Breast epithelium (tissue), 4 donors: ENCODE measurements at regions not wholly inside any gene's neighbourhood (a gene's known extent, or its start where the extent isn't known, plus 50 kb on each side); places are given as distances from the start of the nearest gene placed in this dataset.
"Not testable (repeated sequence)": the region's sequence is repeated elsewhere in the genome, so short reads cannot be mapped to it uniquely, and the experiment has no call there.

Experiments
- DNase-seq, 2 donors: peaks; one replicate each; pipeline ENCODE4 v3.0.0-alpha.2; 2019; ENCODE audit warnings: low spot score in 2 of 2
- H3K27ac ChIP-seq, 2 donors: fragments of 200-600 bp; sonication (generic) in 1 of 2; one replicate each; pipeline ENCODE4 v1.5.1; 2016 to 2019; ENCODE audit warnings: mild to moderate bottlenecking in 1 of 2
- H3K27me3 ChIP-seq, 2 donors: fragments of 200-600 bp; sonication (generic) in 1 of 2; one replicate each; pipeline versions ENCODE4 v1.5.1 to v1.6.0; 2017 to 2019; ENCODE audit warnings: control low read depth in 1 of 2, mild to moderate bottlenecking in 1 of 2
- H3K36me3 ChIP-seq: fragments of 200-600 bp; one replicate; pipeline ENCODE4 v1.5.1; 2019
- H3K4me1 ChIP-seq, 2 donors: fragments of 200-600 bp; sonication (generic); one replicate each; pipeline ENCODE4 v1.5.1; 2016 to 2019; ENCODE audit warnings: control low read depth in 1 of 2
- H3K4me3 ChIP-seq, 3 donors: fragments of 200-600 bp; sonication (generic); 1 replicate in 2 of 3; 2 replicates in 1 of 3; pipeline ENCODE4 v1.5.1; 2016 to 2019; ENCODE audit warnings: mild to moderate bottlenecking in 3 of 3, moderate library complexity in 2 of 3
- H3K9me3 ChIP-seq, 2 donors: fragments of 200-600 bp; sonication (generic) in 1 of 2; one replicate each; pipeline ENCODE4 v1.5.1; 2016 to 2019; ENCODE audit warnings: control low read depth in 1 of 2
- CTCF ChIP-seq, 3 donors: fragments of 450-650 bp; IDR thresholded peaks; one replicate each; pipeline ENCODE4 v1.5.1; 2016 to 2017; ENCODE audit warnings: antibody characterized with exemption in 3 of 3, mild to moderate bottlenecking in 3 of 3, moderate library complexity in 3 of 3
- POLR2A ChIP-seq: fragments of 450-650 bp; IDR thresholded peaks from one replicate; pipeline ENCODE4 v1.6.1; 2016; ENCODE audit warnings: antibody characterized with exemption, mild to moderate bottlenecking, moderate library complexity
- POLR2AphosphoS5 ChIP-seq, 3 donors: sonication (generic); formaldehyde crosslinking; IDR thresholded peaks; one replicate each; pipeline ENCODE4 v1.6.1; 2017; ENCODE audit warnings: antibody characterized with exemption in 3 of 3
- intact Hi-C: fragments of 100-400 bp; cut with DNase I; formaldehyde crosslinking; loops from one replicate; pipeline ENCODE4 v1.15.1; 2023; ENCODE audit warnings: low total_unique reads

- intact Hi-C loops, result no loop called here
- TF ChIP-seq CTCF (IDR thresholded peaks at IDR 0.05), result no peak
- TF ChIP-seq POLR2A, result no peak
- TF ChIP-seq POLR2AphosphoS5 (IDR thresholded peaks at IDR 0.05), result no peak
- H3K4me3 ChIP-seq, result no peak overlapping the region
- H3K27me3 ChIP-seq, result no peaks in the 10 kb centered on the region
- H3K27ac ChIP-seq, result no peak overlapping the region
- no peaks in the 10 kb centered on the region for H3K36me3 ChIP-seq
- H3K4me1 ChIP-seq, result no peaks in the 10 kb centered on the region
- DNase-seq, result no peak
- H3K9me3 ChIP-seq, result no peaks in the 10 kb centered on the region
Measured at GRCh38 chr6:144955859-144956258, 670.7 kb downstream of the UTRN start.

GRCh38 chr6:144956697-144957096, 671.6 kb downstream of the UTRN start:
- H3K9me3 ChIP-seq, H3K27me3 ChIP-seq, DNase-seq, H3K27ac ChIP-seq, H3K4me1 ChIP-seq, intact Hi-C loops, H3K36me3 ChIP-seq, H3K4me3 ChIP-seq: not testable (repeated sequence)

- no peaks in the 10 kb centered on the region for H3K36me3 ChIP-seq
- H3K9me3 ChIP-seq, result no peaks in the 10 kb centered on the region
- TF ChIP-seq POLR2A (no peak), POLR2AphosphoS5 (IDR thresholded peaks at IDR 0.05) (no peak), CTCF (IDR thresholded peaks at IDR 0.05) (no peak)
- H3K27ac ChIP-seq, result no peak overlapping the region
- DNase-seq, result no peak
- intact Hi-C loops, result no loop called here
- no peaks in the 10 kb centered on the region for H3K4me1 ChIP-seq
- no peak overlapping the region for H3K4me3 ChIP-seq
- no peaks in the 10 kb centered on the region for H3K27me3 ChIP-seq
Measured at GRCh38 chr6:144957236-144957937, 672.3 kb downstream of the UTRN start.

- TF ChIP-seq CTCF (IDR thresholded peaks at IDR 0.05) (no peak), POLR2AphosphoS5 (IDR thresholded peaks at IDR 0.05) (no peak), POLR2A (no peak)
- no peak overlapping the region for H3K4me3 ChIP-seq
- no peaks in the 10 kb centered on the region for H3K36me3 ChIP-seq
- DNase-seq, result no peak
- no peaks in the 10 kb centered on the region for H3K27me3 ChIP-seq
- H3K27ac ChIP-seq, result no peak overlapping the region
- no peaks in the 10 kb centered on the region for H3K9me3 ChIP-seq
- intact Hi-C loops, result no loop called here
- H3K4me1 ChIP-seq, result no peaks in the 10 kb centered on the region
Measured at GRCh38 chr6:144969154-144969553, 684.0 kb downstream of the UTRN start.

GRCh38 chr6:144969602-144970272, 684.6 kb downstream of the UTRN start:
- Histone ChIP-seq H3K4me1 (no peaks in the 10 kb centered on the region), H3K36me3 (no peaks in the 10 kb centered on the region), H3K27me3 (no peaks in the 10 kb centered on the region), H3K9me3 (no peaks in the 10 kb centered on the region), H3K4me3 (no peak overlapping the region), H3K27ac (no peak overlapping the region)
- no peak for DNase-seq
- TF ChIP-seq POLR2AphosphoS5 (IDR thresholded peaks at IDR 0.05) (no peak), CTCF (IDR thresholded peaks at IDR 0.05) (no peak), POLR2A (no peak)
- intact Hi-C loops, result no loop called here

GRCh38 chr6:144977250-144977864, 692.2 kb downstream of the UTRN start:
- H3K36me3 ChIP-seq, H3K9me3 ChIP-seq, H3K27me3 ChIP-seq, H3K4me1 ChIP-seq, H3K27ac ChIP-seq, intact Hi-C loops: not testable (repeated sequence)
- peak overlapping the region in 1 of 3 donors; percentile 4 for H3K4me3 ChIP-seq
- DNase-seq, result peak in 1 of 2 donors; percentile 58
